Upper lobe of left lung (tissue), 6 donors: ENCODE measurements at regions not wholly inside any gene's neighbourhood (a gene's known extent, or its start where the extent isn't known, plus 50 kb on each side); places are given as distances from the start of the nearest gene placed in this dataset.
"Not testable (repeated sequence)": the region's sequence is repeated elsewhere in the genome, so short reads cannot be mapped to it uniquely, and the experiment has no call there.

Experiments
- ATAC-seq, 2 donors: fragments of 200-7000 bp; cut with Tn5 transposase; one replicate each; pipeline ENCODE4 v1.9.1; 2022; ENCODE audit warnings: mild to moderate bottlenecking in 2 of 2, moderate library complexity in 2 of 2; ENCODE audit not compliant: low FRiP score in 2 of 2
- DNase-seq, 2 donors: peaks; one replicate each; pipeline ENCODE4 v3.0.0-alpha.2; 2019 to 2020
- H3K27ac ChIP-seq, 4 donors: fragments of 200-600 bp; sonication (generic); one replicate each; pipeline ENCODE4 v1.5.1; 2016 to 2019
- H3K27me3 ChIP-seq, 4 donors: fragments of 200-600 bp; sonication (generic); one replicate each; pipeline ENCODE4 v1.5.1; 2017 to 2019
- H3K36me3 ChIP-seq, 4 donors: fragments of 200-600 bp; sonication (generic); one replicate each; pipeline ENCODE4 v1.5.1; 2016 to 2019
- H3K4me1 ChIP-seq, 4 donors: fragments of 200-600 bp; sonication (generic); one replicate each; pipeline ENCODE4 v1.5.1; 2018 to 2019
- H3K4me3 ChIP-seq, 4 donors: fragments of 200-600 bp; sonication (generic); one replicate each; pipeline ENCODE4 v1.5.1; 2017 to 2019; ENCODE audit warnings: mild to moderate bottlenecking in 2 of 4, moderate library complexity in 1 of 4
- H3K9me3 ChIP-seq, 4 donors: fragments of 200-600 bp; sonication (generic); one replicate each; pipeline ENCODE4 v1.5.1; 2018 to 2019
- CTCF ChIP-seq, 6 experiments: fragments of 450-650 bp in 4 of 6; fragments of 200-600 bp in 2 of 6; sonication (generic) in 2 of 6; IDR thresholded peaks; one replicate each; pipeline ENCODE4 v1.5.1; 2016 to 2019; ENCODE audit warnings: antibody characterized with exemption in 6 of 6
- EP300 ChIP-seq, 4 donors: sonication (generic); formaldehyde crosslinking; IDR thresholded peaks; one replicate each; pipeline ENCODE4 v1.5.1; 2017; ENCODE audit warnings: antibody characterized with exemption in 4 of 4, control low read depth in 2 of 4
- POLR2A ChIP-seq, 4 donors: fragments of 450-650 bp; IDR thresholded peaks; one replicate each; pipeline ENCODE4 v1.5.1; 2016 to 2017; ENCODE audit warnings: antibody characterized with exemption in 4 of 4, mild to moderate bottlenecking in 2 of 4
- POLR2AphosphoS5 ChIP-seq, 2 donors: sonication (generic); formaldehyde crosslinking; IDR thresholded peaks; one replicate each; pipeline ENCODE4 v1.5.1; 2017; ENCODE audit warnings: antibody characterized with exemption in 2 of 2
- WGBS, 2 donors: methylation state at CpG; one replicate each; pipeline ENCODE4 v1.1.5; 2017 to 2018; 5-methylcytosine and 5-hydroxymethylcytosine counted together
- donor health status: DM: no; HTN: no; CAD: no; lungs with moderate emphysema.
- donor health status: DM: no; HTN: yes; CAD: no; lungs with severe emphysema.

DNA sequence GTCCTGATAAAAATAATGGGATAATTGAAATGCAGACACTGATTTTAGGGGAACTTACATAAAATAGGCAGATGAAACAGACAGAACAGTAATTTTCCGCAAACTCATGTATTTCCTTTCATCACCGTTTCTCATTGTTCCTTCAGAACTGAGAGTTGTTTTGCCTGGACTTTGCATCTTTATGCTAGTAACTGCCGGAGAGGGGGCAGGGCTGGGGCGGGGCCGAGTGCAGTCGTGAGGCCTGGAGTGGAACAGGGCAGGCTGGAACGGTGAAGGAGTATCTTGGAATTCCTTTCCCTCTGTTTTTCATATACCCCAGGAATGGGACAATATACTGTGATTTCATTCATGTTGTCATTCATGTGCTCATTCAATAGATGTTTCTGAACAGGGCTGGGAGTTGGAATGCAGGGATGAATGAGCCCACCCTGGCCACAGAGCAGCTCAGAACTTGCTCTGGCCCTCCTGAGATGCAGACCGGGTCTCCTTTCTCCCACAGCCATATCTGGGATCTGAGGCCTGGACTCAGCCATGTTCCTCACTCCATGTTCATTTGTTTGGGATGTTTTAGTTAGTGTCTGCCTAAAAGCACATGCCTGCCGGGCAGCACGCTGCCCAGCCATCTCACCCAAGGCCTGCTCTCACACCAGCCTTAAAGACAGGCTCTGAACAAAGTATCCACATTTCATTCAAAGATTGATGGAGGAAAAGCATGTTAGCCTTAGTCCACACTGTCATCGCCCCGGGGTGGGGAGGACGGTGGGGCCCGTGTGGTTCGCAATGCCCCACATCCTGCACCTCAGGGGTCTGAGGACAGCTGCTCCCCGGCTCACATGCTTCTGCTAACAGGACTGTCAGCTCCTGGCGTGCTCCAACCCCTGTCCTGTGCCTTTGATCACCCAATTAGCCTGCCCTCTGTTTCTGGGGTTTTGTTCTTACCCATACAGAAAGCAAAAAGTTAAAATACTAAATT lies 92.9 kb downstream of the SOX1 start:
- no peaks in the 10 kb centered on the region for H3K27me3 ChIP-seq
- no peaks in the 10 kb centered on the region for H3K36me3 ChIP-seq
- no peaks in the 10 kb centered on the region for H3K4me1 ChIP-seq
- DNase-seq (no peak), ATAC-seq (peak in 1 of 2 donors; percentile 22)
- no peak overlapping the region for H3K4me3 ChIP-seq
- TF ChIP-seq POLR2A (IDR thresholded peaks at IDR 0.05) (no peak), EP300 (IDR thresholded peaks at IDR 0.05) (no peak), CTCF (IDR thresholded peaks at IDR 0.05) (no peak), POLR2AphosphoS5 (IDR thresholded peaks at IDR 0.05) (no peak)
- H3K27ac ChIP-seq, result no peak overlapping the region
- 58 to 69% methylated on average over 11 to 17 of the region's 17 CpGs for WGBS, 2 donors
- H3K9me3 ChIP-seq, result no peaks in the 10 kb centered on the region

GRCh38 chr13:112160558-112160957 lies 93.6 kb downstream of the SOX1 start:
- no peaks in the 10 kb centered on the region for H3K4me1 ChIP-seq
- no peak overlapping the region for H3K27ac ChIP-seq
- H3K36me3 ChIP-seq, result no peaks in the 10 kb centered on the region
- no peak overlapping the region for H3K4me3 ChIP-seq
- no peak for ATAC-seq
- no peak for TF ChIP-seq CTCF (IDR thresholded peaks at IDR 0.05)
- no peak for TF ChIP-seq POLR2AphosphoS5 (IDR thresholded peaks at IDR 0.05)
- no peak for TF ChIP-seq POLR2A (IDR thresholded peaks at IDR 0.05)
- no peak for DNase-seq
- 57 to 63% methylated on average over 14 of the region's 14 CpGs for WGBS, 2 donors
- no peaks in the 10 kb centered on the region for H3K9me3 ChIP-seq
- H3K27me3 ChIP-seq, result no peaks in the 10 kb centered on the region

- TF ChIP-seq POLR2A (IDR thresholded peaks at IDR 0.05) (no peak), EP300 (IDR thresholded peaks at IDR 0.05) (no peak), CTCF (IDR thresholded peaks at IDR 0.05) (no peak), POLR2AphosphoS5 (IDR thresholded peaks at IDR 0.05) (no peak)
- Histone ChIP-seq H3K36me3 (no peaks in the 10 kb centered on the region), H3K9me3 (no peaks in the 10 kb centered on the region), H3K27me3 (no peaks in the 10 kb centered on the region), H3K27ac (no peak overlapping the region), H3K4me1 (no peaks in the 10 kb centered on the region), H3K4me3 (no peak overlapping the region)
- WGBS, 2 donors, result 48 to 50% methylated on average over 21 of the region's 21 CpGs
- ATAC-seq, result no peak
- DNase-seq, result no peak
Observed at GRCh38 chr13:112161521-112162301, 94.8 kb downstream of the SOX1 start.

GRCh38 chr13:112163691-112164660 lies 97.0 kb downstream of the SOX1 start:
- DNase-seq, result peak; percentile 10 to 59
- H3K4me3 ChIP-seq, ATAC-seq, H3K27ac ChIP-seq, H3K27me3 ChIP-seq, H3K36me3 ChIP-seq, H3K9me3 ChIP-seq, H3K4me1 ChIP-seq: not testable (repeated sequence)
- WGBS, 2 donors, result 95% methylated on average over 88 to 95 of the region's 97 CpGs
